Mesenchymal stem cell (in vitro differentiated cells and primary cell): ENCODE measurements at regions not wholly inside any gene's neighbourhood (a gene's known extent, or its start where the extent isn't known, plus 50 kb on each side); places are given as distances from the start of the nearest gene placed in this dataset.
"Not testable (repeated sequence)": the region's sequence is repeated elsewhere in the genome, so short reads cannot be mapped to it uniquely, and the experiment has no call there.

Source experiments
- DNase-seq: peaks from one replicate; pipeline ENCODE4 v3.0.0-alpha.2; 2013
- H2AFZ ChIP-seq: one replicate; pipeline ENCODE4 v1.6.1; 2013; ENCODE audit warnings: low read depth, mild to moderate bottlenecking, control low read depth, inconsistent platforms, low read length, moderate library complexity
- H2AK5ac ChIP-seq: 2 replicates; pipeline ENCODE4 v1.6.1; 2013; ENCODE audit warnings: low read length, moderate library complexity, mild to moderate bottlenecking, inconsistent platforms; ENCODE audit not compliant: severe bottlenecking
- H2BK120ac ChIP-seq: one replicate; pipeline ENCODE4 v1.6.1; 2013; ENCODE audit warnings: low read depth, mild to moderate bottlenecking, inconsistent platforms, low read length, moderate library complexity
- H2BK12ac ChIP-seq, 2 experiments: one replicate each; pipeline ENCODE4 v1.6.1; 2013; ENCODE audit warnings: inconsistent platforms in 2 of 2, low read length in 2 of 2, mild to moderate bottlenecking in 2 of 2, moderate library complexity in 2 of 2, control low read depth in 1 of 2
- H2BK15ac ChIP-seq: one replicate; pipeline ENCODE4 v1.6.1; 2013; ENCODE audit warnings: mild to moderate bottlenecking, low read depth, inconsistent platforms; ENCODE audit not compliant: poor library complexity, severe bottlenecking
- H2BK5ac ChIP-seq: 2 replicates; pipeline ENCODE4 v1.6.1; 2013; ENCODE audit warnings: low read depth, mild to moderate bottlenecking, low read length, control low read depth, inconsistent platforms; ENCODE audit not compliant: poor library complexity, severe bottlenecking
- H3K14ac ChIP-seq, 2 experiments: one replicate each; pipeline ENCODE4 v1.6.1; 2013; ENCODE audit warnings: inconsistent platforms in 2 of 2, low read length in 2 of 2, control low read depth in 1 of 2, mild to moderate bottlenecking in 1 of 2, moderate library complexity in 1 of 2
- H3K18ac ChIP-seq, 2 experiments: one replicate each; pipeline ENCODE4 v1.6.1; 2013; ENCODE audit warnings: inconsistent platforms in 2 of 2, low read length in 2 of 2, control low read depth in 1 of 2, low read depth in 1 of 2, mild to moderate bottlenecking in 1 of 2
- H3K23ac ChIP-seq, 2 experiments: one replicate each; pipeline ENCODE4 v1.6.1; 2013; ENCODE audit warnings: inconsistent platforms in 2 of 2, low read length in 2 of 2, mild to moderate bottlenecking in 2 of 2, moderate library complexity in 2 of 2, control low read depth in 1 of 2
- H3K27ac ChIP-seq: 2 replicates; pipeline ENCODE4 v1.5.1; 2013; ENCODE audit warnings: mild to moderate bottlenecking, moderate library complexity, low read length, control low read depth, inconsistent platforms; ENCODE audit not compliant: poor library complexity, severe bottlenecking
- H3K27me3 ChIP-seq, 2 experiments: 2 replicates each; pipeline versions ENCODE4 v1.6.1 to v1.7.0; 2013; ENCODE audit warnings: low read length in 2 of 2, mild to moderate bottlenecking in 2 of 2, moderate library complexity in 2 of 2, control low read depth in 1 of 2, inconsistent platforms in 1 of 2; ENCODE audit not compliant: control insufficient read depth in 1 of 2, insufficient read depth in 1 of 2
- H3K36me3 ChIP-seq, 2 experiments: 2 replicates each; pipeline versions ENCODE4 v1.6.1 to v1.7.0; 2013; ENCODE audit warnings: low read length in 2 of 2, control low read depth in 1 of 2, inconsistent platforms in 1 of 2, low read depth in 1 of 2, mild to moderate bottlenecking in 1 of 2; ENCODE audit not compliant: insufficient read depth in 2 of 2, control insufficient read depth in 1 of 2
- H3K4ac ChIP-seq, 2 experiments: one replicate each; pipeline ENCODE4 v1.6.1; 2013; ENCODE audit warnings: inconsistent platforms in 2 of 2, low read length in 2 of 2, mild to moderate bottlenecking in 2 of 2, moderate library complexity in 2 of 2, control low read depth in 1 of 2, low read depth in 1 of 2
- H3K4me1 ChIP-seq: 2 replicates; pipeline ENCODE4 v1.6.1; 2013; ENCODE audit warnings: low read depth, low read length, control low read depth; ENCODE audit not compliant: control insufficient read depth, insufficient read depth
- H3K4me2 ChIP-seq: 2 replicates; pipeline ENCODE4 v1.6.1; 2013; ENCODE audit warnings: low read length, mild to moderate bottlenecking, inconsistent platforms; ENCODE audit not compliant: poor library complexity, severe bottlenecking
- H3K4me3 ChIP-seq, 2 experiments: 2 replicates each; pipeline versions ENCODE4 v1.5.1 to v1.7.0; 2013; ENCODE audit warnings: low read length in 2 of 2, mild to moderate bottlenecking in 2 of 2, control low read depth in 1 of 2, low read depth in 1 of 2; ENCODE audit not compliant: insufficient read depth in 1 of 2
- H3K79me1 ChIP-seq: replicated peaks from 2 replicates; pipeline ENCODE4 v1.6.1; 2013; ENCODE audit warnings: mild to moderate bottlenecking, control low read depth, low read length, inconsistent platforms; ENCODE audit not compliant: poor library complexity, severe bottlenecking
- H3K9ac ChIP-seq: 2 replicates; pipeline ENCODE4 v1.7.0; 2013; ENCODE audit warnings: mild to moderate bottlenecking, low read length, moderate library complexity
- H3K9me3 ChIP-seq: 2 replicates; pipeline ENCODE4 v1.7.0; 2013; ENCODE audit warnings: mild to moderate bottlenecking, low read length; ENCODE audit not compliant: control insufficient read depth
- H4K8ac ChIP-seq: one replicate; pipeline ENCODE4 v1.6.1; 2013; ENCODE audit warnings: inconsistent platforms, mild to moderate bottlenecking, low read length, moderate library complexity
- H4K91ac ChIP-seq: one replicate; pipeline ENCODE4 v1.6.1; 2013; ENCODE audit warnings: mild to moderate bottlenecking, low read length, inconsistent platforms
- WGBS: methylation state at CpG from one replicate; pipeline ENCODE4 v1.1.7; 2013; ENCODE audit warnings: mixed read lengths; 5-methylcytosine and 5-hydroxymethylcytosine counted together

DNA sequence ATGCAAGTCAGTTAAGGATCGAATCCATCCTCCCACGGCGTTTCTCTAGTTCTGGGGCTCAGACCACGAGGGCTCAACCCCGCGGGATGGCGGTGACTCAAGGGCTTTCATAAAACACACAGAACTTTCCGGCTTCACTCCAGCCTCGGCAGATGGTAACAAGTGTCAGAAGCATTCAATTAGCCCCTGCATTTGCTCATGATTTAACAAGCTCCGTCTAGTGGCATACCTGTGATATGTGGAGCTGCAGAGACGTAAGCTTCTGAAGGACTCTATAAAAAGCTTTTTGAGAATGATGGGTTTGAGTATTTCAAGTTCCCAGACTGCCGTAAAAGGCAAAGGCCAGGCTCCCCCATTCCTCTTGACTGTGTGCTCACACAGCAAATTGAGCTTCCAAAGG, 91.3 kb upstream of the SEC14L1 start:
- no peak overlapping the region for H3K14ac ChIP-seq
- no peak overlapping the region for H4K8ac ChIP-seq
- H2BK120ac ChIP-seq = no peak overlapping the region
- WGBS = 79% methylated on average over 12 of the region's 12 CpGs
- no peaks in the 10 kb centered on the region for H3K79me1 ChIP-seq
- no peaks in the 10 kb centered on the region for H3K4me1 ChIP-seq
- H3K18ac ChIP-seq = no peak overlapping the region
- H3K27ac ChIP-seq = no peak overlapping the region
- no peaks in the 10 kb centered on the region for H3K36me3 ChIP-seq
- H3K9me3 ChIP-seq = no peaks in the 10 kb centered on the region
- H3K4me2 ChIP-seq = no peak overlapping the region
- H3K27me3 ChIP-seq = peaks cover 46 to 63% of the 10 kb centered on the region in 2 experiments
- no peak overlapping the region for H4K91ac ChIP-seq
- no peak overlapping the region for H3K23ac ChIP-seq
- no peak overlapping the region for H2AK5ac ChIP-seq
- no peak overlapping the region for H2AFZ ChIP-seq
- H2BK15ac ChIP-seq = no peak overlapping the region
- no peak for DNase-seq
- H3K4ac ChIP-seq = no peak overlapping the region
- no peak overlapping the region for H2BK5ac ChIP-seq
- no peak overlapping the region for H3K9ac ChIP-seq
- H2BK12ac ChIP-seq = no peak overlapping the region
- H3K4me3 ChIP-seq = no peak overlapping the region

DNA sequence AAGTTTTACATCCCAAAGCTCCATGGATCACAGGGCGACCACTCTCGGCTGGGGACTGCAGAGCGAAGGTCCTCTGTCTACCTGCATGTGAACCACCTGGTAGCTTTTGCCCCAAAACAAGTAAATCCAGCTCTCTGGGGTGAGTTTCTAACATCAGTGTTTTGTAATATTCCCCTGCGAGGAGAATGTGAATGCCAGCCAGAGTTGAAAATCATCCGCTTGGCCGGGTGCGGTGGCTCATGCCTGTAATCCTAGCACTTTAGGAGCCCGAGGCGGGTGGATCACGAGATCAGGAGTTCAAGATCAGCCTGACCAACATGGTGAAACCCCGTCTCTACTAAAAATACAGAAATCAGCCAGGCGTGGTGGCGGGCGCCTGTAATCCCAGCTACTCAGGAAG, 89.9 kb upstream of the SEC14L1 start:
- not testable (repeated sequence) for H2AK5ac ChIP-seq, H3K27ac ChIP-seq, H3K79me1 ChIP-seq, H2BK12ac ChIP-seq, H4K91ac ChIP-seq, H2BK5ac ChIP-seq, H3K4me3 ChIP-seq, DNase-seq, H3K9ac ChIP-seq, H2BK120ac ChIP-seq, H3K18ac ChIP-seq, H3K9me3 ChIP-seq, H3K4me1 ChIP-seq, H2AFZ ChIP-seq, H3K4ac ChIP-seq, H3K14ac ChIP-seq, H3K4me2 ChIP-seq, H3K36me3 ChIP-seq, H4K8ac ChIP-seq, H3K23ac ChIP-seq, H2BK15ac ChIP-seq
- WGBS = 87% methylated on average over 13 of the region's 14 CpGs
- peaks cover 54 to 76% of the 10 kb centered on the region in 2 experiments for H3K27me3 ChIP-seq

DNA sequence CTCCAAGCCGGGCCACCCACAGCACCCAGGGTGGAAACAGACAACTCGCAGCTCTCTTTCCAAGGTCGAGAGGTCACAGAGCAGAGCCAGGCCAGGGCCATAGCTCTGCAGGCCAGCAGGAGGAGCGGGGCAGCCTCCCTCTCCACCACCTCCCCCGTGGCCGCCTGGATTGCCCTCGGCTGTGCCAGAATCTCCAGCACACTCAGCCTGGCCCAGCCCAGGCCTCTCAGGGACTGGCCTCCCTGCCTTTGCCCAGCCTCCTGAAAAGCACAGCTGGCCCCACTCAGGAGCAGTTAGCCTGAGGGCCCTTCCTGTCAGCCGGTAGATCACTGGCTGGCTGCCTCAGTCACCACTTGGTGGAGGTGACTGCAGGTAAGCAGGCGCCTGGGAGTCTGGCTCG, 85.8 kb upstream of the SEC14L1 start:
- no peak overlapping the region for H3K14ac ChIP-seq
- no peak overlapping the region for H3K9ac ChIP-seq
- no peaks in the 10 kb centered on the region for H3K79me1 ChIP-seq
- WGBS = 56% methylated on average over 9 of the region's 10 CpGs
- no peak overlapping the region for H2BK5ac ChIP-seq
- H2BK12ac ChIP-seq = no peak overlapping the region
- H3K4me3 ChIP-seq = no peak overlapping the region
- no peak for DNase-seq
- no peak overlapping the region for H2BK120ac ChIP-seq
- H3K4me1 ChIP-seq = no peaks in the 10 kb centered on the region
- H2AFZ ChIP-seq = no peak overlapping the region
- H2BK15ac ChIP-seq = no peak overlapping the region
- no peak overlapping the region for H3K27ac ChIP-seq
- H3K36me3 ChIP-seq = no peaks in the 10 kb centered on the region
- no peaks in the 10 kb centered on the region for H3K9me3 ChIP-seq
- H3K4ac ChIP-seq = no peak overlapping the region
- no peak overlapping the region for H3K23ac ChIP-seq
- peaks cover 49 to 80% of the 10 kb centered on the region in 2 experiments for H3K27me3 ChIP-seq
- H4K91ac ChIP-seq = no peak overlapping the region
- H2AK5ac ChIP-seq = no peak overlapping the region
- H4K8ac ChIP-seq = no peak overlapping the region
- no peak overlapping the region for H3K18ac ChIP-seq
- H3K4me2 ChIP-seq = no peak overlapping the region

DNA sequence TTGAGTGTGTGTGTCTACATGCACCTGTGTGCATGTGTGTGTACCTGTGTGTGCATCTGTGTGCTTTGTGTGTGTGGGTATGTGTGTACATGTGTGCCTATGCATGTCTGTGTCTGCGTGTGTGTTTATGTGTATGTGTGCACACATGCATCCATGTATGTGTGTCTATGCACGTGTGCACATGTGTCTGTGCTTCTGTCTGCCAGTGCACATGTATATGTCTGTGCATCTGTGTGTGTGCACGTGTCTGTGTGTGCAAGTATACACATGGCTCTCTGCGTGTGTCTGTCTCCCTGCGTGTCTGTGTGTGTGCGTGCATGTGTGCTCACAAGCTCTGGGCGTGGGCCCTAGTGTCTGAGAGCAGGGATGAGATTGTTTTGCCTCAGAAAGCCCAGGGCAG, 85.3 kb upstream of the SEC14L1 start:
- Histone ChIP-seq H2BK12ac (no peak overlapping the region), H3K79me1 (no peaks in the 10 kb centered on the region), H3K4me2 (no peak overlapping the region), H3K4ac (no peak overlapping the region), H2BK15ac (no peak overlapping the region), H4K91ac (no peak overlapping the region), H3K23ac (no peak overlapping the region), H3K27me3 (peaks cover 44 to 79% of the 10 kb centered on the region in 2 experiments), H2AFZ (no peak overlapping the region), H3K14ac (peak overlapping the region in 1 of 2 experiments; percentile 50), H3K36me3 (no peaks in the 10 kb centered on the region), H4K8ac (no peak overlapping the region), H3K4me3 (no peak overlapping the region), H3K18ac (no peak overlapping the region), H3K9ac (no peak overlapping the region), H3K27ac (no peak overlapping the region), H3K4me1 (no peaks in the 10 kb centered on the region), H3K9me3 (no peaks in the 10 kb centered on the region), H2AK5ac (no peak overlapping the region), H2BK120ac (no peak overlapping the region), H2BK5ac (no peak overlapping the region)
- 86% methylated on average over 7 of the region's 7 CpGs for WGBS
- DNase-seq = no peak
